Hepatic stellate cell (primary cell): ENCODE measurements at regions not wholly inside any gene's neighbourhood (a gene's known extent, or its start where the extent isn't known, plus 50 kb on each side); places are given as distances from the start of the nearest gene placed in this dataset.

Experiments
- DNase-seq: peaks from one replicate; pipeline ENCODE4 v3.0.0; 2011; ENCODE audit warnings: low spot score

- no peak for DNase-seq
Observed at GRCh38 chr18:78629426-78629825, 350.2 kb upstream of the SALL3 start.

- no peak for DNase-seq
Observed at GRCh38 chr18:78630356-78630755, 349.3 kb upstream of the SALL3 start.

- DNase-seq = no peak
Observed at GRCh38 chr18:78630981-78631510, 348.6 kb upstream of the SALL3 start.

GRCh38 chr18:78632111-78632541 lies 347.5 kb upstream of the SALL3 start:
- DNase-seq = no peak

GRCh38 chr18:78634061-78634696 lies 345.4 kb upstream of the SALL3 start:
- no peak for DNase-seq

- no peak for DNase-seq
Observed at GRCh38 chr18:78635093-78635800, 344.4 kb upstream of the SALL3 start.

- no peak for DNase-seq
Observed at GRCh38 chr18:78636260-78636659, 343.4 kb upstream of the SALL3 start.

GRCh38 chr18:78637442-78638402 lies 341.9 kb upstream of the SALL3 start:
- no peak for DNase-seq

GRCh38 chr18:78639006-78639950 lies 340.3 kb upstream of the SALL3 start:
- no peak for DNase-seq

GRCh38 chr18:78640246-78640995 lies 339.2 kb upstream of the SALL3 start:
- DNase-seq = no peak

GRCh38 chr18:78641689-78642231 lies 337.9 kb upstream of the SALL3 start:
- DNase-seq = no peak

GRCh38 chr18:78642296-78642951 lies 337.2 kb upstream of the SALL3 start:
- no peak for DNase-seq

GRCh38 chr18:78643004-78643403 lies 336.6 kb upstream of the SALL3 start:
- DNase-seq = no peak

GRCh38 chr18:78643981-78644380 lies 335.6 kb upstream of the SALL3 start:
- no peak for DNase-seq

GRCh38 chr18:78645216-78645615 lies 334.4 kb upstream of the SALL3 start:
- DNase-seq = no peak

GRCh38 chr18:78647018-78647417 lies 332.6 kb upstream of the SALL3 start:
- DNase-seq = no peak

GRCh38 chr18:78649421-78649820 lies 330.2 kb upstream of the SALL3 start:
- no peak for DNase-seq

- no peak for DNase-seq
Observed at GRCh38 chr18:78650926-78651325, 328.7 kb upstream of the SALL3 start.

GRCh38 chr18:78652001-78652545 lies 327.5 kb upstream of the SALL3 start:
- DNase-seq = no peak
